H1 (cell line): ENCODE measurements at regions not wholly inside any gene's neighbourhood (a gene's known extent, or its start where the extent isn't known, plus 50 kb on each side); places are given as distances from the start of the nearest gene placed in this dataset.

Experiments
- CTBP2 ChIP-seq: IDR thresholded peaks from 2 replicates; pipeline ENCODE4 v1.7.0; 2011; ENCODE audit warnings: borderline replicate concordance, mild to moderate bottlenecking, moderate library complexity, mixed read lengths, low read length; ENCODE audit not compliant: insufficient read depth, insufficient read length
- EGR1 ChIP-seq: IDR thresholded peaks from 2 replicates; pipeline ENCODE4 v1.6.1; 2011; ENCODE audit warnings: low read depth, low read length, borderline replicate concordance
- EP300 ChIP-seq, 2 experiments: IDR thresholded peaks; 1 replicate in 1 of 2; 2 replicates in 1 of 2; pipeline ENCODE4 v1.6.1; 2011 to 2012; ENCODE audit warnings: low read depth in 2 of 2, low read length in 2 of 2, mild to moderate bottlenecking in 2 of 2, borderline replicate concordance in 1 of 2, inconsistent platforms in 1 of 2, moderate library complexity in 1 of 2
- EZH2 ChIP-seq: fragments of 200-600 bp; sonication (generic); IDR thresholded peaks from 2 replicates; pipeline ENCODE4 v1.7.1; 2012; ENCODE audit warnings: low read depth, mild to moderate bottlenecking, moderate library complexity, low read length, inconsistent platforms; ENCODE audit not compliant: severe bottlenecking
- JUN ChIP-seq: IDR thresholded peaks from 2 replicates; pipeline ENCODE4 v1.6.1; 2011; ENCODE audit warnings: low read depth, mild to moderate bottlenecking, improper control_type of control experiment, low read length
- KDM5A ChIP-seq: fragments of 200-600 bp; IDR thresholded peaks from 2 replicates; pipeline ENCODE4 v1.7.1; 2012; ENCODE audit warnings: mild to moderate bottlenecking, low read length, inconsistent platforms, mixed read lengths
- SP2 ChIP-seq: IDR thresholded peaks from 2 replicates; pipeline ENCODE4 v1.6.1; 2012; ENCODE audit warnings: mild to moderate bottlenecking, low read length, inconsistent platforms
- SP4 ChIP-seq: IDR thresholded peaks from 2 replicates; pipeline ENCODE4 v1.6.1; 2012; ENCODE audit warnings: low read length, inconsistent platforms
- SUZ12 ChIP-seq: fragments of 200-600 bp; sonication (generic); IDR thresholded peaks from 2 replicates; pipeline ENCODE4 v1.6.1; 2012; ENCODE audit warnings: mild to moderate bottlenecking, inconsistent platforms, low read length, moderate library complexity, mixed read lengths

DNA sequence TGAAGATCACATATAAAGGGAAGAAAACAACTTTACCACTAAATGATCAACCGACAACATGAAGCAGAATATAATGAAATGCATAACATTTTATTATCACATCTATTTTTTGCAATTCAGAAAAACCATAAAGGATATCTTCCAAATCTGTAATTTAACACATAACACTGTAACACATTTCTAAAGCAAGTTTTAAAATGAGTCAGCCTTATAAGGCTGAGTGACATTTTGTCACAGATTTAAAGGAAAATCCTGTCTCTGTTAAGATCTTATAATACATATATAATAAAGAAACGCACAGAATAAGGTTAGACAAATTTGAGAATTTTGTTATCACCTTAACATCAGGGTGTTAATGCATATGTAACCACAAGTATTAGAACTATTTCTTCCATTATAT lies 198.4 kb upstream of the RASA1 start (continued):
- TF ChIP-seq EGR1 = no peak
- TF ChIP-seq SUZ12 = no peak
- TF ChIP-seq CTBP2 = no peak
- no peak for TF ChIP-seq EZH2
- TF ChIP-seq SP4 = no peak
- no peak for TF ChIP-seq KDM5A
- no peak for TF ChIP-seq EP300 (IDR thresholded peaks at IDR 0.05; ENCODE audit: borderline replicate concordance in 1 of 2, low read depth in 2 of 2, low read length in 2 of 2)
- no peak for TF ChIP-seq SP2
- no peak for TF ChIP-seq JUN
